ENCODE measurements at regions not wholly inside any gene's neighbourhood (a gene's known extent, or its start where the extent isn't known, plus 50 kb on each side); places are given as distances from the start of the nearest gene placed in this dataset.

- H3K27ac ChIP-seq = no peak overlapping the region
Measured at GRCh38 chr2:120959426-120959825, 223.8 kb downstream of the GLI2 start.

GRCh38 chr2:120960770-120961366 lies 225.2 kb downstream of the GLI2 start:
- no peak overlapping the region for H3K4me3 ChIP-seq
- DNase-seq = no peak
- H3K4me1 ChIP-seq = no peaks in the 10 kb centered on the region
- H3K27ac ChIP-seq = no peak overlapping the region
- no peak for TF ChIP-seq CTCF (IDR thresholded peaks at IDR 0.05)
- no peak for TF ChIP-seq POLR2A (IDR thresholded peaks at IDR 0.05)
- H3K36me3 ChIP-seq = no peaks in the 10 kb centered on the region
- no peaks in the 10 kb centered on the region for H3K27me3 ChIP-seq
- H3K9me3 ChIP-seq = no peaks in the 10 kb centered on the region

More at GRCh38 chr2:120959426-120959825, 223.8 kb downstream of the GLI2 start:
- H3K9me3 ChIP-seq = no peaks in the 10 kb centered on the region
- H3K4me1 ChIP-seq = no peaks in the 10 kb centered on the region
- TF ChIP-seq POLR2A (IDR thresholded peaks at IDR 0.05) (no peak), CTCF (IDR thresholded peaks at IDR 0.05) (no peak)
- no peaks in the 10 kb centered on the region for H3K27me3 ChIP-seq
- H3K36me3 ChIP-seq = no peaks in the 10 kb centered on the region
- DNase-seq = no peak
- no peak overlapping the region for H3K4me3 ChIP-seq

GRCh38 chr2:120961396-120961795 lies 225.7 kb downstream of the GLI2 start:
- DNase-seq = no peak
- Histone ChIP-seq H3K27ac (no peak overlapping the region), H3K9me3 (no peaks in the 10 kb centered on the region), H3K27me3 (no peaks in the 10 kb centered on the region), H3K4me1 (no peaks in the 10 kb centered on the region), H3K4me3 (no peak overlapping the region), H3K36me3 (no peaks in the 10 kb centered on the region)
- TF ChIP-seq CTCF (IDR thresholded peaks at IDR 0.05) (no peak), POLR2A (IDR thresholded peaks at IDR 0.05) (no peak)

GRCh38 chr2:120963997-120964705 lies 228.5 kb downstream of the GLI2 start:
- H3K27ac ChIP-seq = no peak overlapping the region
- H3K4me1 ChIP-seq = no peaks in the 10 kb centered on the region
- H3K9me3 ChIP-seq = no peaks in the 10 kb centered on the region
- no peak for DNase-seq
- TF ChIP-seq POLR2A (IDR thresholded peaks at IDR 0.05) (no peak), CTCF (IDR thresholded peaks at IDR 0.05) (no peak)
- no peaks in the 10 kb centered on the region for H3K27me3 ChIP-seq
- no peak overlapping the region for H3K4me3 ChIP-seq
- no peaks in the 10 kb centered on the region for H3K36me3 ChIP-seq

- Histone ChIP-seq H3K36me3 (no peaks in the 10 kb centered on the region), H3K27ac (no peak overlapping the region), H3K4me1 (no peaks in the 10 kb centered on the region), H3K27me3 (no peaks in the 10 kb centered on the region), H3K9me3 (no peaks in the 10 kb centered on the region), H3K4me3 (no peak overlapping the region)
- no peak for DNase-seq
- no peak for TF ChIP-seq CTCF (IDR thresholded peaks at IDR 0.05)
- no peak for TF ChIP-seq POLR2A (IDR thresholded peaks at IDR 0.05)
Measured at GRCh38 chr2:120964819-120965218, 229.2 kb downstream of the GLI2 start.
